ENCODE measurements at regions not wholly inside any gene's neighbourhood (a gene's known extent, or its start where the extent isn't known, plus 50 kb on each side); places are given as distances from the start of the nearest gene placed in this dataset.

- TF ChIP-seq, protein P1, sequence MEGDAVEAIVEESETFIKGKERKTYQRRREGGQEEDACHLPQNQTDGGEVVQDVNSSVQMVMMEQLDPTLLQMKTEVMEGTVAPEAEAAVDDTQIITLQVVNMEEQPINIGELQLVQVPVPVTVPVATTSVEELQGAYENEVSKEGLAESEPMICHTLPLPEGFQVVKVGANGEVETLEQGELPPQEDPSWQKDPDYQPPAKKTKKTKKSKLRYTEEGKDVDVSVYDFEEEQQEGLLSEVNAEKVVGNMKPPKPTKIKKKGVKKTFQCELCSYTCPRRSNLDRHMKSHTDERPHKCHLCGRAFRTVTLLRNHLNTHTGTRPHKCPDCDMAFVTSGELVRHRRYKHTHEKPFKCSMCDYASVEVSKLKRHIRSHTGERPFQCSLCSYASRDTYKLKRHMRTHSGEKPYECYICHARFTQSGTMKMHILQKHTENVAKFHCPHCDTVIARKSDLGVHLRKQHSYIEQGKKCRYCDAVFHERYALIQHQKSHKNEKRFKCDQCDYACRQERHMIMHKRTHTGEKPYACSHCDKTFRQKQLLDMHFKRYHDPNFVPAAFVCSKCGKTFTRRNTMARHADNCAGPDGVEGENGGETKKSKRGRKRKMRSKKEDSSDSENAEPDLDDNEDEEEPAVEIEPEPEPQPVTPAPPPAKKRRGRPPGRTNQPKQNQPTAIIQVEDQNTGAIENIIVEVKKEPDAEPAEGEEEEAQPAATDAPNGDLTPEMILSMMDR (IDR thresholded peaks at IDR 0.05), result no peak
- H3K27ac ChIP-seq, result no peak overlapping the region
- H3K4me3 ChIP-seq, result no peak overlapping the region
- no peak for DNase-seq (ENCODE audit: low spot score)
Observed at GRCh38 chr12:43214166-43214565, 337.8 kb downstream of the ADAMTS20 start.

GRCh38 chr12:43213608-43214007, 338.4 kb downstream of the ADAMTS20 start:
- DNase-seq (ENCODE audit: low spot score), result no peak
- TF ChIP-seq, protein P1 (IDR thresholded peaks at IDR 0.05), result no peak
- H3K27ac ChIP-seq, result no peak overlapping the region
- H3K4me3 ChIP-seq, result no peak overlapping the region

DNA sequence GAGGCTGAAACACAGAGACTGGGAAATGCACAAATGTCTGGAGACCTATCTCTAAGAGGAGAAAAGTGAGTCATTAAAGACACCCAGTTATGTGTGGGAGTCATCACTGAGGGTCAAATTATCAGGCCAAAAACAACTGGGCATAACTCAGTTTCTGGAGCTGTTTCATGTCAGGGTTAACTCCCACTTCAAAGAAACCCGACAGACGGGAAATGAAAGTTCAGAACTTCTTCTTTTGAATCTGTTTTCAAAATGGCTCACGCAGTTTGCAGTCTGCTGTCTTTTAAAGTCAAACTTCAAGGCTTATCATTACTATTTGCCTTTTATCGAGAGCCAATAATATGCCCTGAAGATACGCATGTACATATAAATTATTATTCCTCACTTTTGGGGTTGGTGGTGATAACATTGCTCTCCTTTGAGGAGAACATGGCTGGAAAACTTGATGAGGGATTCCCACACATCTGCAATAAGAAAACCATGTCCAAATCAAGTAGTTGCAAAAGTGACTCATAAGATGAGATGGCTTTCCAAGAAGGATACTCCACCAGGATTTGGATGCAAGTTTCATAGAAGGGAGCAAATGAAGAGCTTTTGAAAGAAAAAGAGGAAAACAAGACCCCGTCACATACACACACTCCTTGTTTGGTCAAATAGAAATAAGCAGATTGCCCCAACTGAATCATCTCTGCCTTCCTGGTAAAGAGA, 341.4 kb downstream of the ADAMTS20 start:
- peak overlapping the region in 1 of 2 donors; percentile 32 for H3K27ac ChIP-seq
- DNase-seq (ENCODE audit: low spot score), result no peak
- H3K4me3 ChIP-seq, result peak overlapping the region; percentile 8
- TF ChIP-seq, protein P1 (IDR thresholded peaks at IDR 0.05), result no peak

DNA sequence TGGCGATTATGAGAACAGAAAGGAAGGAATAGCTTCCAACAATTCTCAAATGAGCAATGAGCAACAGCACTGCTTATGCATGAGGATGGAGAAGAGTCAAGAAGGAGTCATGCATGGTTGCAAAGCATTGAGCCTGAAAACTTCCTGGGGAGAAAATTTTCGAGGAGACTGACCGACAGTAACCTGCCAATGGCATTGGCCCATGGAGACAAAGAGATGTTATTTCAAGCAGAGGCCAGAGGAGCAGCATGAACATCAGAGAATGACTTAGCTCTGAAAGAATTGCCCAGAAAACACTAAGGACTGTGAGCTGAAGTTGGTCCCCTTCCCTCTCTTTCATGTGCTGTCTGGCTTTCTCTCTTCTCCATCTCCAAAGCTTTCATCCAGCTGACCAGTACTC, 343.4 kb downstream of the ADAMTS20 start:
- TF ChIP-seq, protein P1 (IDR thresholded peaks at IDR 0.05), result no peak
- no peak for DNase-seq (ENCODE audit: low spot score)
- Histone ChIP-seq H3K27ac (no peak overlapping the region), H3K4me3 (no peak overlapping the region)

GRCh38 chr12:43208221-43208620, 343.8 kb downstream of the ADAMTS20 start:
- no peak for DNase-seq (ENCODE audit: low spot score)
- Histone ChIP-seq H3K27ac (no peak overlapping the region), H3K4me3 (no peak overlapping the region)
- TF ChIP-seq, protein P1 (IDR thresholded peaks at IDR 0.05), result no peak

DNA sequence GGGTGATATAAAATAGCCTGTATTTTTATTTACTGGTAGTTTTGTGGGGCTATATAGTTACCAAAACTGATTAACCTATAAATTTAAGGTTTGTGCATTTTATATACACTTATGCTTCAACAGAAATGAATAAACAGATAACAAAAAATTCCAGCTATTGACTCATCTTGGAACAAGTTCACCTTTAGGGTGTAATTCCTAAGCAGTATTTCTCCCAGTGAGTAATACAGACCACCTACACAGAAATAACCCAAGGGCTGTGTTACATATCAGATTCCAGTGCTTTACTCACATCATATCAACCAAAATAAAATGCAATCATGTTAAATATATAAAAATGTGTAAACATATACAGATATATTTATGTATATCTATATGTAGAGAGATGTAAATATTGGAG, 345.6 kb downstream of the ADAMTS20 start:
- no peak overlapping the region for H3K27ac ChIP-seq
- no peak overlapping the region for H3K4me3 ChIP-seq
- TF ChIP-seq, protein P1 (IDR thresholded peaks at IDR 0.05), result no peak
- DNase-seq (ENCODE audit: low spot score), result no peak

GRCh38 chr12:43198608-43199007, 353.4 kb downstream of the ADAMTS20 start:
- Histone ChIP-seq H3K4me3 (no peak overlapping the region), H3K27ac (no peak overlapping the region)
- TF ChIP-seq, protein P1 (IDR thresholded peaks at IDR 0.05), result no peak
- no peak for DNase-seq (ENCODE audit: low spot score)

Measured in coronary artery (tissue), 2 donors.